ENCODE measurements at regions not wholly inside any gene's neighbourhood (a gene's known extent, or its start where the extent isn't known, plus 50 kb on each side); places are given as distances from the start of the nearest gene placed in this dataset.
"Not testable (repeated sequence)": the region's sequence is repeated elsewhere in the genome, so short reads cannot be mapped to it uniquely, and the experiment has no call there.

DNA sequence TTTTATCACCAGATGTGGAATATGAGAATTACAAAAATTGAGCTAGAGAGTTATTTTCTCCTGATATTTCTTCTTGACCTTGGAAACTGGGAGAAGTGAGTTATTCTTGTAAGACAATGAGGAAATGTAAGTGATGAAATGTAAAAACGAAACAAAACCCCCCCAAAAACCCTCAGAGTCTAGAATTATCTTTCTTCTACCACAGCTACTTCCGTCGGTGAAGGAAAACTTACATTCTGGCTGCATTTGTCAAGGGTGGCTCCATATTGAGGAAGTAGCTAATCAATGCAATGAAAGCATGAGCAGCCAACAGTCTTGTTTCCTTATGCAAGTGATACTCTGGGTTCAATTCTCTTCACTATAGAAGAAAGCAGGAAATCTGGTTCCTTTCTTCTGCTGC lies 661.7 kb upstream of the CITED2 start:
- no peak for DNase-seq (ENCODE audit: low spot score)

GRCh38 chr6:140032189-140032588 lies 657.7 kb upstream of the CITED2 start:
- no peak for DNase-seq (ENCODE audit: low spot score)

GRCh38 chr6:140029551-140029950 lies 655.1 kb upstream of the CITED2 start:
- no peak for DNase-seq (ENCODE audit: low spot score)

- no peak for DNase-seq (ENCODE audit: low spot score)
Observed at GRCh38 chr6:140027219-140027618, 652.8 kb upstream of the CITED2 start.

- no peak for DNase-seq (ENCODE audit: low spot score)
Observed at GRCh38 chr6:140026546-140026945, 652.1 kb upstream of the CITED2 start.

DNA sequence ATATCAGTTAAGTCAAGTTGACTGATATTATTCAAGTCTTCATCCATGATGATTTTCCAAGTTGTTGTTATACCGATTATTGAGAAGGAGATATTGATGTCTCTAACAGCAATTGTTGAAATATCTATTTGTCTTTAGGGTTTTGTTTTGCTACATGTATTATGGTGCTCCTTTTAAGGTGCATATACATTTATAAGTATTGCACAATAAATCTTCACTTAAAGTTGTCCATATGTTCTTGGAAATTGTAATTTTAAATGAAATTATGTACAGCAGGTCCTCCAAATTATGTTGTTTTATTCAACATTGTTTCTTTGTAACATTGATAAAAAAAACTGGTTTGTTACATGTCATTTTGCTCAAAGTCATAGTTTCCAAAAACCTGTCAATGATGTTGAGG lies 650.7 kb upstream of the CITED2 start:
- DNase-seq (ENCODE audit: low spot score), result no peak

GRCh38 chr6:140020207-140020791 lies 645.9 kb upstream of the CITED2 start:
- no peak for DNase-seq (ENCODE audit: low spot score)

GRCh38 chr6:140018588-140018987 lies 644.1 kb upstream of the CITED2 start:
- no peak for DNase-seq (ENCODE audit: low spot score)

- no peak for DNase-seq (ENCODE audit: low spot score)
Observed at GRCh38 chr6:140017470-140017869, 643.0 kb upstream of the CITED2 start.

DNA sequence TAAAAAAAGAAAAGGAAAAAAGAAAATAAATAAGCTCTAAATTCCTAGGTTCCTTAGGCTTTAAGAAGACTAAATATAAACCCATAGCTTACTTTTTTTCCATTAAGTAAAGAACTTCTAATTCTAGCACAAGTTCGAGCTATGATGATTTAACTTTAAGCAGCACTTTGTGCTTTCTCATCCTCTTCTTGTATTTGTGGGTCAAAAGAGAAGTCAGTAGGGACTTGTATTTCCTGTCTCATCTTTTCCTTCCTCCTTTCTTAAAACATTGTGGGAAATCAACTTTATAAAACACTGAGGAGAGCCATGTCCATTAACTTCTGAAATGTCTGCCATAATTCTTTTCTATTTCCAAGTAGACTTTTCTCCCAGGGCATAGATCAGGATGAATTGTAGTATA lies 637.7 kb upstream of the CITED2 start:
- no peak for DNase-seq (ENCODE audit: low spot score)

GRCh38 chr6:140011537-140011936 lies 637.1 kb upstream of the CITED2 start:
- no peak for DNase-seq (ENCODE audit: low spot score)

- no peak for DNase-seq (ENCODE audit: low spot score)
Observed at GRCh38 chr6:140009286-140009685, 634.8 kb upstream of the CITED2 start.

DNA sequence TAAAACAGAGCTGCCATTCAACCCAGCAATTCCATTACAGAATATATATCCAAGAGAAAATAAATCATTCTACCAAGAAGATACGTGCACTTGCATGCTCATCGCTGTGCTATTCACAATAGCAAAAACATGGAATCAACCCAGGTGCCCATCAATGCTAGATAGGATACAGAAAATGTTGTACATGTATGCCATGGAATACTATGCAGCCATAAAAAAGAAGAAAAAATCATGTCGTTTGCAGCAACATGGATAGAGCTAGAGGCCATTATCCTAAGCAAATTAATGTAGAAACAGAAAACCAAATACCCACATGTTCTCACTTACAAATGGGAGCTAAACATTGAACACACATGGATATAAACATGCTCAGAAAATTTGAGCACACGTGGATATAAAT lies 633.1 kb upstream of the CITED2 start:
- DNase-seq (ENCODE audit: low spot score), result no peak

GRCh38 chr6:140003217-140003616 lies 628.8 kb upstream of the CITED2 start:
- DNase-seq (ENCODE audit: low spot score), result no peak

GRCh38 chr6:140002396-140003022 lies 628.1 kb upstream of the CITED2 start:
- no peak for DNase-seq (ENCODE audit: low spot score)

DNA sequence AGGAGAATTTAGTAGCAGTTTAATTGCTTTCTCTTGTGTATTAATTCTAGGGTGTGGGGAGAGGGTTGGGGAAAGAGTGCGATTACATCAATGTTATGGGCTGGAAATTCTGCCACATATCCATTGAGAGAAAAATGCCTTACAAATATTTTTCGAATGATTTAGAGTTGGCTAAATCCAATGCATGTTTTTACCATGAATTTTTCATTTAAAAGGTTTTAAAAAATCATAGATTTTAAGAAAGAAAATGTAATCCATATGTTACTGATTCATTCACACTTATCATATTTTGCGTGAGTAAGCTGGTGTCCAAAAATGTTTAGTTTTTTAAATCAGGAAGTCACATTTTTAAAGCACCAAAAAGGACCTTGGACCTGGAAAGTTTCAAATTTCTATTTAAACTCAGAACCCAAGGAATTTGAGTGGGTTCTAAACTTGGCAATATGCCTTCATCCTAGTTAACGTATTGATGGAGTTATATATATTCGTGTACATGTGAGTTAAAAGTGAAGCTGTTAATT lies 627.4 kb upstream of the CITED2 start:
- DNase-seq (ENCODE audit: low spot score), result no peak

- DNase-seq (ENCODE audit: low spot score), result no peak
Observed at GRCh38 chr6:140001005-140001404, 626.6 kb upstream of the CITED2 start.

DNA sequence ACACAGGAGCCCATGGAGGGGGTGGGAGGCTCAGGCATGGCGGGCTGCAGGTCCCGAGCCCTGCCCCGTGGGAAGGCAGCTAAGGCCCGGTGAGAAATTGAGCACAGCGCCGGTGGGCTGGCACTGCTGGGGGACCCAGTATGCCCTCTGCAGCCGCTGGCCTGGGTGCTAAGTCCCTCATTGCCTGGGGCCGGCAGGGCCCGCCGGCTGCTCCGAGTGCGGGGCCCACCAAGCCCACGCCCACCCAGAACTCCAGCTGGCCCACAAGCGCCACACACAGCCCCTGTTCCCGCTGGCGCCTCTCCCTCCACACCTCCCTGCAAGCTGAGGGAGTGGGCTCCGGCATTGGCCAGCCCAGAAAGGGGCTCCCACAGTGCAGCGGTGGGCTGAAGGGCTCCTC lies 625.2 kb upstream of the CITED2 start:
- DNase-seq (ENCODE audit: low spot score), result not testable (repeated sequence)

GRCh38 chr6:139998478-139998877 lies 624.0 kb upstream of the CITED2 start:
- not testable (repeated sequence) for DNase-seq (ENCODE audit: low spot score)

DNA sequence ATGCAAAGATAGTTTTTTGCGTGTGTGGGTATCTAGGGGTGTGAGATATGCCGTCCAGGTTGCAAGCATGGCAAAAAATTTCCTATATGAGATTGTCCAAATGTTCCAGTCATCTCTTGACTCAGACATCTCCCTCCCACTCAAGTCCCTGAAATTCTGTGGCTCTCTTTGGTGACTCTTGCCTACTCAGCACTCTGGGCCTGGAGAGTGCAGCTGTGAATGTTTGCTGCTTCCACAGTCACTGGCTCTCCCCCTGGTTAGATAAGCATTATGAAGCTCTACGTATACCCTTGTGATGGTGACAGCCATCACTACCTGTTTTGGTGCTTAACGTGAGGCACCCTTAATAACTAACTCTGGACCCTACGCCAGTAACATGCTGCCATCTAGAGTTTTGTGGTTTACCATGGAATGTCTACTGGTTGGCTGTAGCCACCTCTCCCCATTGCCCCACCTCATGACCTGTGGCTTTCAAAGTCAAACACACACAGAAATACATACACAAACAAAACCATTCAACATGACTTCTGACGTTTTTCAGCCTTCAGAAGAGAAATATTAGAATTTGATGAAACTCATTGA lies 621.9 kb upstream of the CITED2 start:
- DNase-seq (ENCODE audit: low spot score), result no peak

- no peak for DNase-seq (ENCODE audit: low spot score)
Observed at GRCh38 chr6:139994998-139995397, 620.5 kb upstream of the CITED2 start.

DNA sequence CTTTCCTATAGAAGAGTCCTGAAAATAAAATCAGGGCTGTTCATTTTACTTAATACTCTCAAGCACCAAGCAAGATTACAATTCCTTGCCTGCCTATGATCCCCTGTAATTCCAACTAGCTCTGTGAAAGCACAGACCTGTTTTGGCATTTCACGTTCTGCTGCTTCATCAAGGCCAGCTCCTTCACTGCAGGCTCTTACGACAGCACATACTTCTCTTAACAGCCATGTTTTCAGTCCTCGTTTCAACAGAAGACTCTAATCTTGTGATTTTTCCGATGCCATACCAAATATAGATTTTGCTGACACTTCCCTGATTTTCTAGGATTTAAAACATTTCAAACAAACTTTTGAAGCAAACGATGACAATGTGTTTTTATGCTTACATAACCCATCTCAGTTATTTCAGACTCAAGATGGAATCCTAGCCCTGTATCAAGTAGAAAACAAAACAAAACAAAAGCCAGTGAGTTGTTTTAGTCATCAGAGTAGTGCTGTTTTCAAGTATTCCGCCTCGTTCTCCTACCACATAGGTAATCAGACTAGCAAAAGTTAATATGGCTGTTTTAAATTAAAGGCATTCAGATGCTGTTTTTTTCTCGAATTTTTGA lies 616.5 kb upstream of the CITED2 start:
- no peak for DNase-seq (ENCODE audit: low spot score)

- DNase-seq (ENCODE audit: low spot score), result no peak
Observed at GRCh38 chr6:139990026-139990686, 615.7 kb upstream of the CITED2 start.
